SU-DHL-6 (cell line): ENCODE measurements at regions not wholly inside any gene's neighbourhood (a gene's known extent, or its start where the extent isn't known, plus 50 kb on each side); places are given as distances from the start of the nearest gene placed in this dataset.

Experiments
- H2AFZ ChIP-seq: fragments of 200-600 bp; sonication (generic); 2 replicates; pipeline ENCODE4 v1.6.1; 2014; ENCODE audit warnings: low read depth, mild to moderate bottlenecking, moderate library complexity, mixed read lengths, antibody characterized with exemption, low read length; ENCODE audit not compliant: severe bottlenecking
- H3F3A ChIP-seq: fragments of 200-600 bp; shearing (Covaris generic); 2 replicates; pipeline ENCODE4 v1.6.0; 2016; ENCODE audit warnings: antibody characterized with exemption, mild to moderate bottlenecking; ENCODE audit not compliant: insufficient read depth
- H3K27ac ChIP-seq: fragments of 200-600 bp; sonication (generic); 2 replicates; pipeline ENCODE4 v1.5.1; 2016; ENCODE audit warnings: low read depth, mild to moderate bottlenecking, low read length, moderate library complexity, mixed read lengths
- H3K27me3 ChIP-seq: fragments of 200-600 bp; sonication (generic), shearing (Covaris generic); 2 replicates; pipeline ENCODE4 v1.6.0; 2014; ENCODE audit warnings: mild to moderate bottlenecking, low read length
- H3K36me3 ChIP-seq: fragments of 200-600 bp; sonication (generic); 2 replicates; pipeline ENCODE4 v1.6.1; 2014; ENCODE audit warnings: mild to moderate bottlenecking, low read length, mixed read lengths
- H3K4me2 ChIP-seq: fragments of 300-600, 200-600 bp; shearing (Covaris generic), sonication (generic); 2 replicates; pipeline ENCODE4 v1.6.0; 2014; ENCODE audit warnings: low read length, low read depth, mild to moderate bottlenecking; ENCODE audit not compliant: poor library complexity, severe bottlenecking
- H3K4me3 ChIP-seq: fragments of 200-600 bp; sonication (generic); 2 replicates; pipeline ENCODE4 v1.5.1; 2014; ENCODE audit warnings: antibody characterized with exemption, low read length, mild to moderate bottlenecking, mixed read lengths; ENCODE audit not compliant: insufficient read depth, poor library complexity, severe bottlenecking
- H3K79me2 ChIP-seq: fragments of 200-600 bp; sonication (generic); 2 replicates; pipeline ENCODE4 v1.6.1; 2014; ENCODE audit warnings: mild to moderate bottlenecking, low read length, moderate library complexity; ENCODE audit not compliant: insufficient read depth
- H3K9ac ChIP-seq: fragments of 200-600 bp; sonication (generic); 2 replicates; pipeline ENCODE4 v1.7.0; 2014; ENCODE audit warnings: mild to moderate bottlenecking, low read length
- H3K9me2 ChIP-seq: fragments of 200-600 bp; sonication (generic); replicated peaks from 2 replicates; pipeline ENCODE4 v1.6.1; 2014; ENCODE audit warnings: low read length; ENCODE audit not compliant: insufficient read depth
- H3K9me3 ChIP-seq: fragments of 200-600 bp; sonication (generic); 2 replicates; pipeline ENCODE4 v1.6.1; 2014; ENCODE audit warnings: low read length, mixed read lengths; ENCODE audit not compliant: insufficient read depth
- H4K20me1 ChIP-seq: fragments of 200-600 bp; sonication (generic); 2 replicates; pipeline ENCODE4 v1.6.1; 2014; ENCODE audit warnings: low read depth, mild to moderate bottlenecking, antibody characterized with exemption, low read length, moderate library complexity, mixed read lengths
- EZH2phosphoT487 ChIP-seq: fragments of 200-600 bp; sonication (generic), shearing (Covaris generic); conservative IDR thresholded peaks from 2 replicates; pipeline ENCODE4 v1.6.1; 2018; ENCODE audit warnings: mild to moderate bottlenecking, antibody characterized with exemption, low read length, moderate library complexity, mixed read lengths
- TF ChIP-seq, protein P1 (sequence below): fragments of 200-600 bp; sonication (generic); IDR thresholded peaks from one replicate; pipeline ENCODE4 v1.5.1; 2017; ENCODE audit warnings: antibody characterized with exemption, mild to moderate bottlenecking, low read length, moderate library complexity; ENCODE audit not compliant: insufficient read depth, poor library complexity, severe bottlenecking

DNA sequence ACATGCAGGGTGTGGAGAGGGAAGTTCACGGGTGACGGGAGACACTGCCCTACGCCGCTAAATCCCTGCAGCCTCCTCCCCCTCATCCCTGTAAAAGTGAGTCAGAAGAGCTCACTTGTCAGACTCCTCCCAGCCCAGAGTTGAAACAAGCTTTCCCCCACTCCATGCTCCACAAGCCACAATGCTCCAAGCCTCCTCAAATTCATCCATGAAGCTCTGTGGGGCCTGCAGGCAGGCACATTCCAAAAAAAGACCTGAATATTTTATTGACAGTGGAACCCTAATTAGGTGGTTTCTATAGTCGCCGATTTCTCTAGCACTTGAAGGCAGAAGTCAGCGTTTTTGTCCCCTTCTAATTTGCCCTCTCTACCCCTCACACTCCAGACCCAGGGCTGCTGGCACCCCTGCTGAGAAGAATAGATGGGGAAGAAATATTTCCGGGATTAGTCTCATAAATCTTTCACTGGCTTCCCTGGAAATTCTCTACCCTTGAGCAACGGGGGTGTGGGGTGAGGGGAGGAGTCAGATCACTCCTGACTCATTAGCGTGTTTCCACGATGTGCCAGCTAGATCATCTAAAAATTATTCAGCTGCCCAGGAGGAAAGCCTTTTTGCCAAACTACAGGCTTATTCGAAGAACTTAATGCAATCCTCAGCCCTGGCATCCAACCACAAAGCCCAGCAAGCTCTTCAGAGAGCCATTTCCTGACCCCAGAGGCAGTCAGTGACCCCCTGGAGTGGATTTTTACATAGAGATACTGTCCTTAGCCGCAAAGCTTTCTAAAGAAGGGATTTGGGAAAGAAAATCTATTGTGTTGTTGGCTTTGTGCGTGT lies 97.1 kb downstream of the ENC1 start:
- Histone ChIP-seq H3K9me3 (no peaks in the 10 kb centered on the region), H3K36me3 (no peaks in the 10 kb centered on the region), H3K9me2 (no peaks in the 10 kb centered on the region), H3K27ac (no peak overlapping the region), H3F3A (no peaks in the 10 kb centered on the region), H3K79me2 (no peaks in the 10 kb centered on the region), H4K20me1 (no peaks in the 10 kb centered on the region), H3K4me2 (no peak overlapping the region), H3K9ac (no peak overlapping the region), H3K4me3 (no peak overlapping the region), H3K27me3 (no peaks in the 10 kb centered on the region), H2AFZ (no peak overlapping the region)
- no peak for TF ChIP-seq EZH2phosphoT487
- TF ChIP-seq, protein P1, sequence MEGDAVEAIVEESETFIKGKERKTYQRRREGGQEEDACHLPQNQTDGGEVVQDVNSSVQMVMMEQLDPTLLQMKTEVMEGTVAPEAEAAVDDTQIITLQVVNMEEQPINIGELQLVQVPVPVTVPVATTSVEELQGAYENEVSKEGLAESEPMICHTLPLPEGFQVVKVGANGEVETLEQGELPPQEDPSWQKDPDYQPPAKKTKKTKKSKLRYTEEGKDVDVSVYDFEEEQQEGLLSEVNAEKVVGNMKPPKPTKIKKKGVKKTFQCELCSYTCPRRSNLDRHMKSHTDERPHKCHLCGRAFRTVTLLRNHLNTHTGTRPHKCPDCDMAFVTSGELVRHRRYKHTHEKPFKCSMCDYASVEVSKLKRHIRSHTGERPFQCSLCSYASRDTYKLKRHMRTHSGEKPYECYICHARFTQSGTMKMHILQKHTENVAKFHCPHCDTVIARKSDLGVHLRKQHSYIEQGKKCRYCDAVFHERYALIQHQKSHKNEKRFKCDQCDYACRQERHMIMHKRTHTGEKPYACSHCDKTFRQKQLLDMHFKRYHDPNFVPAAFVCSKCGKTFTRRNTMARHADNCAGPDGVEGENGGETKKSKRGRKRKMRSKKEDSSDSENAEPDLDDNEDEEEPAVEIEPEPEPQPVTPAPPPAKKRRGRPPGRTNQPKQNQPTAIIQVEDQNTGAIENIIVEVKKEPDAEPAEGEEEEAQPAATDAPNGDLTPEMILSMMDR, result no peak

DNA sequence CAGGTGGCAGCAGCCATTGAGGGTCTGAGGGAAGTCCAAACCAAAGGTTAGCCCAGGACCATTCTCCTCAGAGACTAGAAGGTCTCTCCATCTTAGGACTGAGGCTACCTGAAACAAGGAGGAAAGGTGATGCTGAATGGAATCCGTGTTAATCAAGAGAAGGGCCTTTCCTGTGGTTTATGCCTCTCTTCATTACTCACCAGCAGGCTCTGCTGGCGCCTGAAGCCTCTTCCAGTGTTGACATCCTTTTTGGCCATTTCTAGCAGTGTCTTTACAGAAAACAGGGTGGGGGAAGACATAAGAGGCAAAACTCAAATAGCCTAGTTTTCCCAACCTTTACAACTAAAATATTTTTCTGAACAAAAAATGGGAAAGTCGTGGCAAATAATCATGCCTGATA lies 98.0 kb downstream of the ENC1 start:
- no peak overlapping the region for H3K27ac ChIP-seq

DNA sequence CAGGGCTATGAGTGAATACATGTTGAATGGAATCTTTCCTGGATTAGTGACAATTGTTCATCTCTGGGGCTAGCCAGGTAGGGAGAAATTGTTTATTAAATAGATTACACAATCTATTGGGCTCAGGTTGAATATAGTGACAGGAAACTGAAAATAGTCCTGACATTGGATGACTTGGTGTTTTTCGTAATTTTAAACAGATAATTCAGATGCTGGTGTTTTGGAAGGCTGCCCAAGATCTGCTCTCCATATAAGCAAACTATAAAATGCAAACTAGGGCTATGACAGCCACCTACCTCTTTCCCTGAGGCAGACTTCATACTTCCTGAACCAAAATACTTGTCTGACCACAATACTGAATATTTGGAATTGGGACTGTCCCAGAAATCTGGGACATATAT lies 99.1 kb downstream of the ENC1 start:
- H2AFZ ChIP-seq, result no peak overlapping the region
- H3K9me2 ChIP-seq, result no peaks in the 10 kb centered on the region

More for the DNA sequence above, 98.0 kb downstream of the ENC1 start:
- H3K9me3 ChIP-seq, result no peaks in the 10 kb centered on the region
- no peak overlapping the region for H3K9ac ChIP-seq
- H3K9me2 ChIP-seq, result no peaks in the 10 kb centered on the region
- H4K20me1 ChIP-seq, result no peaks in the 10 kb centered on the region
- H3F3A ChIP-seq, result no peaks in the 10 kb centered on the region
- H2AFZ ChIP-seq, result no peak overlapping the region
- H3K79me2 ChIP-seq, result no peaks in the 10 kb centered on the region
- H3K27me3 ChIP-seq, result no peaks in the 10 kb centered on the region
- H3K36me3 ChIP-seq, result no peaks in the 10 kb centered on the region
- no peak overlapping the region for H3K4me3 ChIP-seq
- no peak overlapping the region for H3K4me2 ChIP-seq
- TF ChIP-seq, protein P1, result no peak
- no peak for TF ChIP-seq EZH2phosphoT487

More for the DNA sequence above, 99.1 kb downstream of the ENC1 start:
- H3K36me3 ChIP-seq, result no peaks in the 10 kb centered on the region
- TF ChIP-seq, protein P1, result no peak
- no peak for TF ChIP-seq EZH2phosphoT487
- H3K4me3 ChIP-seq, result no peak overlapping the region
- no peak overlapping the region for H3K27ac ChIP-seq
- H3K9ac ChIP-seq, result no peak overlapping the region
- no peaks in the 10 kb centered on the region for H3K9me3 ChIP-seq
- H3K27me3 ChIP-seq, result no peaks in the 10 kb centered on the region
- no peaks in the 10 kb centered on the region for H3F3A ChIP-seq
- no peaks in the 10 kb centered on the region for H4K20me1 ChIP-seq
- H3K79me2 ChIP-seq, result no peaks in the 10 kb centered on the region
- H3K4me2 ChIP-seq, result no peak overlapping the region
